Hepatic stellate cell (primary cell): ENCODE measurements at regions not wholly inside any gene's neighbourhood (a gene's known extent, or its start where the extent isn't known, plus 50 kb on each side); places are given as distances from the start of the nearest gene placed in this dataset.
"Not testable (repeated sequence)": the region's sequence is repeated elsewhere in the genome, so short reads cannot be mapped to it uniquely, and the experiment has no call there.

Experiments used
- DNase-seq: peaks from one replicate; pipeline ENCODE4 v3.0.0; 2011; ENCODE audit warnings: low spot score

GRCh38 chr1:238752327-238752726, 634.0 kb upstream of the CHRM3 start:
- no peak for DNase-seq

- DNase-seq: no peak
These were observed 641.3 kb upstream of the CHRM3 start for GRCh38 chr1:238745069-238745468.

GRCh38 chr1:238738892-238739291, 647.5 kb upstream of the CHRM3 start:
- no peak for DNase-seq

GRCh38 chr1:238727670-238728069, 658.7 kb upstream of the CHRM3 start:
- no peak for DNase-seq

GRCh38 chr1:238722812-238723211, 663.6 kb upstream of the CHRM3 start:
- no peak for DNase-seq

- DNase-seq: no peak
These were observed 675.7 kb upstream of the CHRM3 start for GRCh38 chr1:238710697-238711096.

GRCh38 chr1:238701024-238701423, 685.3 kb upstream of the CHRM3 start:
- DNase-seq: no peak

GRCh38 chr1:238690415-238690814, 696.0 kb upstream of the CHRM3 start:
- no peak for DNase-seq

- DNase-seq: not testable (repeated sequence)
These were observed 701.8 kb upstream of the CHRM3 start for GRCh38 chr1:238684576-238684975.

- DNase-seq: no peak
These were observed 704.9 kb upstream of the CHRM3 start for GRCh38 chr1:238681451-238681850.

- peak; percentile 9 for DNase-seq
These were observed 705.3 kb upstream of the CHRM3 start for GRCh38 chr1:238681021-238681420.

GRCh38 chr1:238677567-238677966, 708.8 kb upstream of the CHRM3 start:
- DNase-seq: no peak

- DNase-seq: no peak
These were observed 711.1 kb upstream of the CHRM3 start for GRCh38 chr1:238675221-238675620.

- no peak for DNase-seq
These were observed 712.1 kb upstream of the CHRM3 start for GRCh38 chr1:238674316-238674715.

- DNase-seq: no peak
These were observed 712.8 kb upstream of the CHRM3 start for GRCh38 chr1:238673561-238673960.

- no peak for DNase-seq
These were observed 713.6 kb upstream of the CHRM3 start for GRCh38 chr1:238672806-238673205.

- no peak for DNase-seq
These were observed 714.1 kb upstream of the CHRM3 start for GRCh38 chr1:238672262-238672661.

GRCh38 chr1:238664139-238664538, 722.2 kb upstream of the CHRM3 start:
- DNase-seq: no peak

- DNase-seq: no peak
These were observed 725.5 kb upstream of the CHRM3 start for GRCh38 chr1:238660849-238661248.

- no peak for DNase-seq
These were observed 727.6 kb upstream of the CHRM3 start for GRCh38 chr1:238658763-238659162.

- DNase-seq: no peak
These were observed 732.6 kb upstream of the CHRM3 start for GRCh38 chr1:238653693-238654321.

GRCh38 chr1:238652346-238652968, 733.9 kb upstream of the CHRM3 start:
- DNase-seq: peak; percentile 16

GRCh38 chr1:238649200-238649599, 737.2 kb upstream of the CHRM3 start:
- no peak for DNase-seq

GRCh38 chr1:238648751-238649150, 737.6 kb upstream of the CHRM3 start:
- DNase-seq: no peak
